OCI-LY3 (cell line): ENCODE measurements at regions not wholly inside any gene's neighbourhood (a gene's known extent, or its start where the extent isn't known, plus 50 kb on each side); places are given as distances from the start of the nearest gene placed in this dataset.
A peak's percentile ranks its signal among the peaks of the same experiment; 100 is the strongest.
"Not testable (repeated sequence)": the region's sequence is repeated elsewhere in the genome, so short reads cannot be mapped to it uniquely, and the experiment has no call there.

Source experiments
- H2AFZ ChIP-seq: fragments of 200-600, 300-600 bp; shearing (Covaris generic); 2 replicates; pipeline ENCODE4 v1.6.0; 2014; ENCODE audit warnings: antibody characterized with exemption, low read depth, low read length
- H3K27ac ChIP-seq: fragments of 200-600, 300-600 bp; sonication (generic); 2 replicates; pipeline ENCODE4 v1.5.1; 2014; ENCODE audit warnings: mild to moderate bottlenecking, low read length, moderate library complexity, mixed read lengths
- H3K27me3 ChIP-seq: fragments of 200-600, 300-600 bp; sonication (generic); 2 replicates; pipeline ENCODE4 v1.6.1; 2014; ENCODE audit warnings: low read depth, low read length, mixed read lengths
- H3K36me3 ChIP-seq: fragments of 200-600, 300-600 bp; sonication (generic); replicated peaks from 2 replicates; pipeline ENCODE3; 2014; ENCODE audit warnings: low read depth, low read length, mixed read lengths
- H3K4me1 ChIP-seq: fragments of 300-600, 200-600 bp; sonication (generic); 2 replicates; pipeline ENCODE4 v1.6.1; 2014; ENCODE audit warnings: low read length, mixed read lengths
- H3K4me2 ChIP-seq: fragments of 200-600, 300-600 bp; sonication (generic); 2 replicates; pipeline ENCODE4 v1.6.1; 2014; ENCODE audit warnings: low read length, mixed read lengths
- H3K4me3 ChIP-seq: fragments of 300-600, 200-600 bp; sonication (generic); 2 replicates; pipeline ENCODE4 v1.5.1; 2014; ENCODE audit warnings: antibody characterized with exemption, mild to moderate bottlenecking, low read length, moderate library complexity
- H3K79me2 ChIP-seq: fragments of 300-600, 200-600 bp; shearing (Covaris generic); 2 replicates; pipeline ENCODE4 v1.6.1; 2014; ENCODE audit warnings: mild to moderate bottlenecking, low read length, mixed read lengths
- H3K9ac ChIP-seq: fragments of 300-600, 200-600 bp; shearing (Covaris generic); 2 replicates; pipeline ENCODE4 v1.6.0; 2014; ENCODE audit warnings: mild to moderate bottlenecking, low read length, moderate library complexity
- H3K9me3 ChIP-seq: fragments of 200-600, 300-600 bp; shearing (Covaris generic); 2 replicates; pipeline ENCODE4 v1.6.1; 2014; ENCODE audit warnings: low read length, mixed read lengths; ENCODE audit not compliant: insufficient read depth
- H4K20me1 ChIP-seq: fragments of 200-600, 300-600 bp; sonication (generic); 2 replicates; pipeline ENCODE4 v1.6.1; 2016; ENCODE audit warnings: low read length, mixed read lengths; ENCODE audit not compliant: insufficient read depth
- EZH2phosphoT487 ChIP-seq: fragments of 200-600 bp; shearing (Covaris generic); IDR thresholded peaks from 2 replicates; pipeline ENCODE4 v1.6.1; 2018; ENCODE audit warnings: antibody characterized with exemption, mixed run types, low read depth
- TF ChIP-seq, protein P1 (sequence below): fragments of 200-600, 300-600 bp; sonication (generic); IDR thresholded peaks from 2 replicates; pipeline ENCODE4 v1.5.1; 2014; ENCODE audit warnings: antibody characterized with exemption, low read length, low read depth

DNA sequence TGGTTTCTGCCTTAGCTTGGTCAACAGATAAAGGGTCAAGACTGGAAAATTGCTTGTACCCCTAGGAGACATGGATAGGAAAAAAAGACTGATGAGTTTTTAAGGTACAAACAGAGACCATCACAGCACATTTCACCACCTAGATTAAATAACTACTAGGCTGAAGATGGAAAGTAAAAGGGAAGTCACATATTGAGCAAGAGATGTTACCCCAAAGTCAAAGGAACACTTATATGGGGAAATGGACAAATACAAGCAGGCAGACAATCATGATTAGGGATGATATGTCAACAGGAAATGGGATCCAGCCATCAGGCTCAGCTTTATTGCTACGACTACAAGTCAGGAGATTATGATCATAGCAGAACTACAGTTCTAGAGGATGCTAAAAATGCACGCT lies 1643.1 kb upstream of the CELF4 start:
- Histone ChIP-seq H3K4me2 (no peak overlapping the region), H3K36me3 (peaks cover 4% of the 10 kb centered on the region), H3K9me3 (no peaks in the 10 kb centered on the region), H3K9ac (no peak overlapping the region), H3K4me1 (peaks cover 35% of the 10 kb centered on the region), H4K20me1 (no peaks in the 10 kb centered on the region), H3K79me2 (no peaks in the 10 kb centered on the region), H2AFZ (no peak overlapping the region), H3K4me3 (no peak overlapping the region), H3K27me3 (no peaks in the 10 kb centered on the region), H3K27ac (no peak overlapping the region)
- TF ChIP-seq, protein P1, sequence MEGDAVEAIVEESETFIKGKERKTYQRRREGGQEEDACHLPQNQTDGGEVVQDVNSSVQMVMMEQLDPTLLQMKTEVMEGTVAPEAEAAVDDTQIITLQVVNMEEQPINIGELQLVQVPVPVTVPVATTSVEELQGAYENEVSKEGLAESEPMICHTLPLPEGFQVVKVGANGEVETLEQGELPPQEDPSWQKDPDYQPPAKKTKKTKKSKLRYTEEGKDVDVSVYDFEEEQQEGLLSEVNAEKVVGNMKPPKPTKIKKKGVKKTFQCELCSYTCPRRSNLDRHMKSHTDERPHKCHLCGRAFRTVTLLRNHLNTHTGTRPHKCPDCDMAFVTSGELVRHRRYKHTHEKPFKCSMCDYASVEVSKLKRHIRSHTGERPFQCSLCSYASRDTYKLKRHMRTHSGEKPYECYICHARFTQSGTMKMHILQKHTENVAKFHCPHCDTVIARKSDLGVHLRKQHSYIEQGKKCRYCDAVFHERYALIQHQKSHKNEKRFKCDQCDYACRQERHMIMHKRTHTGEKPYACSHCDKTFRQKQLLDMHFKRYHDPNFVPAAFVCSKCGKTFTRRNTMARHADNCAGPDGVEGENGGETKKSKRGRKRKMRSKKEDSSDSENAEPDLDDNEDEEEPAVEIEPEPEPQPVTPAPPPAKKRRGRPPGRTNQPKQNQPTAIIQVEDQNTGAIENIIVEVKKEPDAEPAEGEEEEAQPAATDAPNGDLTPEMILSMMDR: no peak
- TF ChIP-seq EZH2phosphoT487: no peak

DNA sequence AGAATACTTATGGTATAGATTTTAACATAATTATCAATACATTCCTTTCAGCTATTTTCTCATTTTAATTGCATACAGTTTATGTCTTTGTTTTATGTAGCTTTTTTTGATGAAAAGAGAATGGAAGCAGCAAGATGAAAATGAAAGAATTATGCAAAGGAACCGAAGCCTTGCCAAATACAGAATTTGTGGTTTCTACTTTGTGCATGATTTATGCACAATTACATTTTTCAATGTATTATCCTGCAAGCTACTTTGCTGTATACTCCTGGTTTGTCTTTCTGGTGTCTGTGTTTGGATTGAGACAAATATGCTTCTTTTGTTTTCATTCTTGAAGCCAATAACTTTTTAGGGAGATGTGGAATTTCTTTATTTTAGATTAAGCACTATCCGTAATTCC lies 1642.6 kb upstream of the CELF4 start:
- H3K27me3 ChIP-seq: no peaks in the 10 kb centered on the region
- H3K4me1 ChIP-seq: peaks cover 35% of the 10 kb centered on the region
- no peaks in the 10 kb centered on the region for H4K20me1 ChIP-seq
- no peak overlapping the region for H3K9ac ChIP-seq
- peaks cover 4% of the 10 kb centered on the region for H3K36me3 ChIP-seq
- H3K27ac ChIP-seq: no peak overlapping the region
- no peak overlapping the region for H3K4me3 ChIP-seq
- no peaks in the 10 kb centered on the region for H3K79me2 ChIP-seq
- no peak overlapping the region for H3K4me2 ChIP-seq
- no peak overlapping the region for H2AFZ ChIP-seq
- no peaks in the 10 kb centered on the region for H3K9me3 ChIP-seq
- TF ChIP-seq, protein P1: no peak
- no peak for TF ChIP-seq EZH2phosphoT487

DNA sequence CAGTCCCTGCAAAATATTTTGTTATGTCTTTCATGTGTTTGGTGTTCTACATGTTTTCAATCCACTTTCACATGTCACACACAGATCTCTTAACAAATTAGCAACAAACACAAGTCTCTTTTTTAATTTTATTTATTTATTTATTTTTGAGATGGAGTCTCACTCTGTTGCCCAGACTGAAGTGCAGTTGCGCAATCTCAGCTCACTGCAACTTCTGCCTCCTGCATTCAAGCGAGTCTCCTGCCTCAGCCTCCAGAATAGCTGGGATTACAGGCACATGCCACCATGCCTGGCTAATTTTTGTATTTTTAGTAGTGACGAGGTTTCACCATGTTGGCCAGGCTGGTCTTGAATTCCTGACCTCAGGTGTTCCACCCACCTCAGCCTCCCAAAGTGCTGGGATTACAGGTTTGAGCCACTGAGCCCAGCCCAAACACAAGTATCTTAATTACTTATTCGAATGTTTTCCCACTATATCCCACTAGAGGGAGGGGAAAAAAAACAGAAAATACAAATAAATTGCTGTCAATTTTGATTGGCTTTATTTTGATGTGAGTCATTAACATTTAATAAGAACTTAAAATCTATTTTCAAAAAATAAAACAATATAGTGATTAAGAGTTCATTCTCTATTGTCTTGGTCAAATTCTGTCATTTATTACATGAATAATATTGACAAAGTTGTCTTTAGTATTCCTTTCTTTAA lies 1641.0 kb upstream of the CELF4 start:
- peaks cover 35% of the 10 kb centered on the region for H3K4me1 ChIP-seq
- peak overlapping the region; percentile 98; the same call in 1 of the 2 replicates for H2AFZ ChIP-seq
- not testable (repeated sequence) for H3K36me3 ChIP-seq, H3K4me3 ChIP-seq, H3K9me3 ChIP-seq, H4K20me1 ChIP-seq, H3K27me3 ChIP-seq, H3K79me2 ChIP-seq
- H3K9ac ChIP-seq: peak overlapping the region; percentile 60; the same call in 1 of the 2 replicates
- peak overlapping the region; percentile 82 for H3K27ac ChIP-seq
- H3K4me2 ChIP-seq: peak overlapping the region; percentile 77

DNA sequence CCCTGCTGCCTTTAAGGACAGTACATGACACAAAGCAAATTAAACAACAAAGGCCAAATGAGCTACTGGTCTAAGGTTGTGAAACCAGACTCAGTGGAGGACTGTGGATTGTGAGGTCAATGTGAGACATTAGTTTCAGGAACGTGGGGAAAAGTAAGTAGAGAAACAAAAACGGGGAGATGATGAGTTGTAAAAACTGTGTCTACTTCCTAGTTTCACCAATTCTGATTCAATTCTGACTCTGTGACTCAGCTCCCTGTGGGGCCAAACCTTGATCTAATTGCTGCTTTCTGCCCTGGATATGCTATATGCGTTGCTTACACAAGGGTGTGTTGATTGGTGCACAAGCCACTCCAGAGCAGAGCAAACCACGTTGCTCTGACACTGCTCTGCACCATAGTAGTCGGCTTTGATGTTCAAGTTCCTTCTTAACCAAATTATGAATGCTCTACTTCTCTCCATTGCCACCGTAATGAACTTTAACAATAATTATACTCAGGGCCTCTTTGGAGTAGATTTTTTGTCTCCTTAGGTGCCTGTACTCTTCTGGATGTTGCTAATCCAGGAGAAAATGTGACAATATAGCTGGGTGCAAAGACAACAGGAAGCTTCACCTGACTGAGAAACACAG lies 1640.1 kb upstream of the CELF4 start:
- TF ChIP-seq EZH2phosphoT487: no peak
- TF ChIP-seq, protein P1: no peak
- peak overlapping the region; percentile 60 for H3K9ac ChIP-seq
- H3K36me3 ChIP-seq: peaks cover 4% of the 10 kb centered on the region
- H3K4me2 ChIP-seq: peak overlapping the region; percentile 77
- no peaks in the 10 kb centered on the region for H3K9me3 ChIP-seq
- H3K27ac ChIP-seq: peak overlapping the region; percentile 82
- H3K79me2 ChIP-seq: no peaks in the 10 kb centered on the region
- H3K27me3 ChIP-seq: no peaks in the 10 kb centered on the region
- H3K4me1 ChIP-seq: peaks cover 35% of the 10 kb centered on the region
- peak overlapping the region; percentile 98 for H2AFZ ChIP-seq
- no peaks in the 10 kb centered on the region for H4K20me1 ChIP-seq
- peak overlapping the region; percentile 60 for H3K4me3 ChIP-seq
